Activated naive CD8-positive, alpha-beta T cell treated with anti-CD3 and anti-CD28 coated beads, Interleukin-2, amount 50 U/mL, for 24 hours (primary cell): ENCODE measurements at regions not wholly inside any gene's neighbourhood (a gene's known extent, or its start where the extent isn't known, plus 50 kb on each side); places are given as distances from the start of the nearest gene placed in this dataset.

Source experiments
- ATAC-seq: fragments of 150-1000 bp; cut with Tn5 transposase; one replicate; pipeline ENCODE4 v1.10.0; 2021
- DNase-seq: peaks from one replicate; pipeline ENCODE4 v3.0.0; 2021
- H3K27ac Mint-ChIP-seq: one replicate; pipeline ENCODE4 v1.8.0; 2021; ENCODE audit warnings: mild to moderate bottlenecking, mixed read lengths
- H3K27me3 Mint-ChIP-seq: one replicate; pipeline ENCODE4 v1.8.0; 2021; ENCODE audit warnings: mixed read lengths
- H3K36me3 Mint-ChIP-seq: one replicate; pipeline ENCODE4 v1.8.0; 2021; ENCODE audit warnings: low read depth, mixed read lengths
- H3K4me1 Mint-ChIP-seq: one replicate; pipeline ENCODE4 v1.8.0; 2021; ENCODE audit warnings: mixed read lengths
- H3K4me3 Mint-ChIP-seq: one replicate; pipeline ENCODE4 v1.8.0; 2021; ENCODE audit warnings: mild to moderate bottlenecking, moderate library complexity, mixed read lengths
- H3K9me3 Mint-ChIP-seq: one replicate; pipeline ENCODE4 v1.8.0; 2021; ENCODE audit warnings: mixed read lengths

DNA sequence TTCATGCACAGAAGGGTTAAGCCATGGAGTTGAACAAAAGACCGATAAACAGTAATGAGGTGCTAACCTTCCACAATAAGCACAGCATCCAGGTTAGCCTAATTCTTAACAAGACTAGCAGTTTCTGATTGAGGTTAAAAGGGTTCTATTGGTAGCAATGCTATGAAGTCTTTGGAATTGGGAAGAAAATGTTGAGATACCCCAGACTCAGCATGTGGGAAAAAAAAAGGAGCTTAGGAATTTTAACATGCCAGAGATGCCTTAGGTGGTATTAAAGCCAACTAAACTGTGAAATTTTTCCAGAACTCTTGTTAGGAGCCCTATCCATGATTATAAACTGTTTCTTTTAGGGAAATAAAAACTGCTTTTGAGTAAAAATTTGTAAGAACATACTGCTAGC is 391.7 kb downstream of the GABRG1 start:
- Mint-ChIP-seq H3K9me3 (peaks cover 4% of the 10 kb centered on the region), H3K36me3 (no peaks in the 10 kb centered on the region), H3K27me3 (no peaks in the 10 kb centered on the region), H3K27ac (no peak overlapping the region), H3K4me1 (no peaks in the 10 kb centered on the region), H3K4me3 (no peak overlapping the region)
- no peak for ATAC-seq
- no peak for DNase-seq

DNA sequence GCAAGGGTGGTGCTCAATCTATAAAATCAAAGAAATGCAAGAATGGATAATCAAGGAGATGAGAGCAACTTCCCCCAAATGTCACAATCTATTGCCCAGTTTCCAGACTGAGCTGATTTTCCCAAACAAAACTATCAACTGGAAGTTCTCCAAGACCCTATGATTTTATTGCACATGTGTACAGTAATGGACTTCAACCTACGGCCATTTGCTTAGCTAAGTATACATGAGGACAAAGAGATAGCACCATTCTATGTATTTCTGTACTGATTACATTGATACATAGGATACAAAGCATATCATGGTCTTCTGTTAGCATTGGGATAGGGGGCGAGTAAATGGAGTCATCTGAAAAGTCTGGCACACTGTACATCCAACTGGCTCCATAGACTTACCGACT is 407.8 kb downstream of the GABRG1 start:
- H3K9me3 Mint-ChIP-seq, result peaks cover 7% of the 10 kb centered on the region
- DNase-seq (no peak), ATAC-seq (no peak)
- no peaks in the 10 kb centered on the region for H3K27me3 Mint-ChIP-seq
- H3K36me3 Mint-ChIP-seq, result no peaks in the 10 kb centered on the region
- H3K4me1 Mint-ChIP-seq, result no peaks in the 10 kb centered on the region
- no peak overlapping the region for H3K27ac Mint-ChIP-seq
- H3K4me3 Mint-ChIP-seq, result no peak overlapping the region

DNA sequence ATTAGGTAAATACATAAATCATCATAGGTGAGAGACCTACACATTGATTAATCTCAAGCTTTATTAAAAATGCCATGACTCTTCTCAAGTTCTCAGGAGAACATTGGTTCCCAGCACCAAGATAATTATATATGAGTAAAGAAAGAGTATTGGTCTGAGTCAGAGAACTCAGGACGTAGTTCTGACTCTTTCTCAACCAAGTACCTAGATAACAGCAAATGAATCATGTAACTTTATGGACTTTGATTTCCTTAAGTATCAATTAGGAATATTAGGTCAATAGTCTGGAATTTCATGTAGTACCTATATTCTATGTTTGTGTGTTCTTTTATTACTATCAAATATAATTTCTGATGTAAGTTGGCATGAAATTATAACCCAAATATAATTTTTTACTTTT is 409.9 kb downstream of the GABRG1 start:
- no peak for ATAC-seq
- Mint-ChIP-seq H3K9me3 (peaks cover 4% of the 10 kb centered on the region), H3K27me3 (no peaks in the 10 kb centered on the region), H3K4me3 (no peak overlapping the region), H3K36me3 (no peaks in the 10 kb centered on the region), H3K4me1 (no peaks in the 10 kb centered on the region), H3K27ac (no peak overlapping the region)
- no peak for DNase-seq

DNA sequence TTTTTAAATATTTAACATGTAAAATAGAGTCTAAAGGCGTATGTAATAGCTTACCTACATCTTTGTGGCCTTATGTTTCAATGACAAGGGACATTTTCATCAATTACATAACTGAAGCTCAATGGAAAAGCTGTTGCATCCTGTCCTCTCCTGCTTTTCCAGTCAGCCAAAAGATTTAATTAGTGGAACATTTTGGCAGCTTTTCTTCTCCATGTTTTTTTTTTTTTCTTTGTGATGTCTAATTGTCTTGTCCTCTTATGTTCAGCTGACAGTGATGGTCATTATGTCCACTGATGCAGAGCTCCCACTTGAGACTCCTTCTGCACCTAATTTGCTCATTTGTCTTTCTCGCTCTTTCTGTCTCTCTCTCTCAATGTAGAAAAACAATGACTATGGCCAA is 422.2 kb downstream of the GABRG1 start:
- Mint-ChIP-seq H3K27ac (no peak overlapping the region), H3K4me1 (no peaks in the 10 kb centered on the region), H3K36me3 (no peaks in the 10 kb centered on the region), H3K4me3 (no peak overlapping the region), H3K9me3 (peaks cover 13% of the 10 kb centered on the region), H3K27me3 (no peaks in the 10 kb centered on the region)
- DNase-seq (no peak), ATAC-seq (no peak)

DNA sequence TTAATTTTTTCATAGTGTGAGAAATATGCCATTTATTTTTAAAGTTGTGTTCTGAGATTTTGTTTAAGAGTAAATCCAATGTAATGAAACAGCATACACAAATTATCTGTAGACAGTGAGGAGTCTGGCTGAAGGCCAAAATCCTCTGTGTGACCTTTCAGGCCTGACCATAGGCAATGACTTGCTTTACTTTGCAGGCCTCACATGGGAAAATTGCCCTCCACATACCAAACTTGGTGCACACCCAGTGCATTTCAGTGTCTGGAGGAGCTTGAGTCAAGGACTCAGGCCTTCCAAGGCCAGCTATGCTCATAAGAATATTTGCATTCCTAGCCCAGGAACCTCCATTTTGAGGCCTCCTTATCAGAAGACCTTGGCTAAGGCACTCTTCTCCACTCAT is 430.1 kb downstream of the GABRG1 start:
- Mint-ChIP-seq H3K27me3 (no peaks in the 10 kb centered on the region), H3K4me3 (no peak overlapping the region), H3K36me3 (no peaks in the 10 kb centered on the region), H3K9me3 (peaks cover 12% of the 10 kb centered on the region), H3K27ac (no peak overlapping the region), H3K4me1 (no peaks in the 10 kb centered on the region)
- DNase-seq, result no peak
- ATAC-seq, result no peak

DNA sequence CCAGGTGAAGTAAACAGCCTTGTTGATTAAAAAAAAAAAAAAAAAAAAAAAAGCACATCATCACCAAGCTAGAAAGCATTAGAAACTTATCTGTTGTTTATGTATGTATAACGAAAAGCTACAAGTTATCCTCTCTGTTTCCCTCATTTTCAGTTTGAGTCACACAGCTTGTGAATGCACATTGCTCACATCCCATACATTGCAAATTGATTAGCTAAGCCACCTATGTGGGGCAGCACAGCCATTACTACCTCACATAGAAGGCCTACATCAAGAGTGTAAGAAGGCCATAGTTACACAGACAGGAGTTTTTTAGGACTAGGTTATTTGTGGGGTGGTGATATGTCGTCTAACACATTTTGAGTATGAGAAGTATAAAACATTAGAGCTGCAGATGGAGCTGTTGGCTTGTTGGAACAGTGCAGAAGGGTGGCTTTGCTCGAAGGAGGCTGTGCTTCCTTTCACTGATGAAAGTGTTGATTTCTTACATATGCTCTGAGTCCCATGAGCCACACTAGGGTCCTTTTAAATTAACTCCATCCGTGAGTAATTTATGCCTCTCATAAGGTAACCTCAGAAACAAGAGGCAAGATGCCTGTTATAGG is 431.6 kb downstream of the GABRG1 start:
- Mint-ChIP-seq H3K27ac (no peak overlapping the region), H3K9me3 (peaks cover 12% of the 10 kb centered on the region), H3K27me3 (no peaks in the 10 kb centered on the region), H3K4me1 (no peaks in the 10 kb centered on the region), H3K36me3 (no peaks in the 10 kb centered on the region), H3K4me3 (no peak overlapping the region)
- DNase-seq (no peak), ATAC-seq (no peak)

DNA sequence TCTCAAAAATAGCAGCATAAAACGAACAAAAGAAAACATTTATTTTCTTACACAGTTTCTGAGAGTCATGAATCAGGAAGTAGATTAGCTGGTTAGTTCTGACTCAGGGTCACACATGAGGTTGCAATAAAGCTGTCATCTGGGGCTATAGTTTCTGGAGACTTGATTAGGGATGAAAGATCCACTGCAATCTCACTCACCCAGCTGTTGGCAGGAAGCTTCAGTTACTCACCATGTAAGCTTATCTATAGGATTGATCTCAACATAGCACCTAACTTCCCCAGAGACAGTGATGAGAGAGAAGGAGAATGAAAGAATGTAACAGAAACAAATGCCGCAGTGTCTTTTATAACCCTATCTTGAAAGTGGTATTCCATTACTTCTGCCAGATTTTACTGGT is 435.5 kb downstream of the GABRG1 start:
- H3K27me3 Mint-ChIP-seq, result no peaks in the 10 kb centered on the region
- DNase-seq (no peak), ATAC-seq (no peak)
- peaks cover 16% of the 10 kb centered on the region for H3K9me3 Mint-ChIP-seq
- H3K27ac Mint-ChIP-seq, result no peak overlapping the region
- H3K36me3 Mint-ChIP-seq, result no peaks in the 10 kb centered on the region
- H3K4me1 Mint-ChIP-seq, result no peaks in the 10 kb centered on the region
- H3K4me3 Mint-ChIP-seq, result no peak overlapping the region

DNA sequence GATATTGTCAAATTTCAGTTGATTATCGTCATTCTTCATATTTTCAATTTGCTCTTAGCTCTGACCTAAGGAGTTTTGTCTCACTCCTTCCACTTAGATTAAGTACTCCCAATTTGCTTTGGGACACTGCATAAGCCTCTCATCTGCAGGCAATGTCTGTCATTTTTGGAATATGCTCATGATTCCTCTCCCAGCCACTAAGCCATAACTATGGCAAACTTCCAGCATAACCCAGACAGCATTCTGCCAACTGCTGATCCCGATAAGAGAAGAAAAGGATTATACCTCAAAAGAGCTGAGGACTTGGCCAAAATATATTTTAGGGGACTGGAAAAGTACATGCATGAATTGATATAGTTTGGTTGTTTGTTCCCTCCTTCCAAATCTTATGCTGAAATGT is 444.4 kb downstream of the GABRG1 start:
- no peaks in the 10 kb centered on the region for H3K4me1 Mint-ChIP-seq
- H3K27me3 Mint-ChIP-seq, result no peaks in the 10 kb centered on the region
- no peak for DNase-seq
- no peak overlapping the region for H3K4me3 Mint-ChIP-seq
- peaks cover 11% of the 10 kb centered on the region for H3K9me3 Mint-ChIP-seq
- H3K36me3 Mint-ChIP-seq, result no peaks in the 10 kb centered on the region
- no peak for ATAC-seq
- no peak overlapping the region for H3K27ac Mint-ChIP-seq

DNA sequence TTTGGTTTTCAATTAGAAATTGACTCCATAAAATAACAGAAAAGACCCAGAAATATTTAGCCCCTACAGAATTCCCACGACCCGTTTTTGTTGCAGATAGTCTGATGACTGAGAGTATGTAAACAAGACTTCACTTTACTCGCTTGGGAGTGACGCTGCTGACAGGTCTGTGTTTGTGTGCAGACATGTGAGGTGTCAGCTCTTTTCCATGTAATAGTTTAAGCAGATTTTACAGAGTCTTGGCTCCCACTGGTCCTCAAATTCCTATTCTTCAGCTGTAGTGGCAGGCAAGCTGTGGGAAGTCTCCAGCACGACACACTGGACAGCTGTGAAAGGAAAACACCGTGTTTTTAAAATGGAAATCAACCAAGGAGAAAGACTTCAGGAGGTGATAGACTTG is 455.7 kb downstream of the GABRG1 start:
- ATAC-seq, result no peak
- Mint-ChIP-seq H3K27me3 (no peaks in the 10 kb centered on the region), H3K27ac (no peak overlapping the region), H3K36me3 (no peaks in the 10 kb centered on the region), H3K4me3 (no peak overlapping the region), H3K4me1 (no peaks in the 10 kb centered on the region), H3K9me3 (peaks cover 4% of the 10 kb centered on the region)
- no peak for DNase-seq

DNA sequence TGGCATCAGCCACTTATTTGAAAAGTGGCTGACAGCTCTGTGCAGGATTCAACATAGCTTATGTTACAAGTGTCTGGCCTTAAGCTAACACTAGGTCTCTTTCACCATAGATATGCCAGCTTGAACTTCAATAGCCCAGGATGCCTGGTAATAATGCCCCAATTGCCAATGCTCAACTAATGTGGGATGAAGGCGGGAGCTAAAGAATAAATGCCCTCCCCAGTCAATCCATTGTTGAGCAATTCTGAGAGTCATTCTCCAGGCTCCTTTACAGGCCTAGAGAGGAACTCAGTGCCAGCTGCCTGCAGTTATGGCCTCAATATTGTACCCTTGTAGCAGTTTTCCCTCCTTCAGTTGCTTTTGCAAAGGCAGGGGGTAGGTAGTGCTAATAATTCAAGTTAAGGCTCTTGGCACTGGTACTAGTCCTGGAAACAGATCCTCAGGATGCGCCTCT is 460.2 kb downstream of the GABRG1 start:
- no peaks in the 10 kb centered on the region for H3K4me1 Mint-ChIP-seq
- H3K27me3 Mint-ChIP-seq, result no peaks in the 10 kb centered on the region
- no peak overlapping the region for H3K27ac Mint-ChIP-seq
- ATAC-seq (no peak), DNase-seq (no peak)
- H3K9me3 Mint-ChIP-seq, result peaks cover 4% of the 10 kb centered on the region
- no peak overlapping the region for H3K4me3 Mint-ChIP-seq
- H3K36me3 Mint-ChIP-seq, result no peaks in the 10 kb centered on the region

DNA sequence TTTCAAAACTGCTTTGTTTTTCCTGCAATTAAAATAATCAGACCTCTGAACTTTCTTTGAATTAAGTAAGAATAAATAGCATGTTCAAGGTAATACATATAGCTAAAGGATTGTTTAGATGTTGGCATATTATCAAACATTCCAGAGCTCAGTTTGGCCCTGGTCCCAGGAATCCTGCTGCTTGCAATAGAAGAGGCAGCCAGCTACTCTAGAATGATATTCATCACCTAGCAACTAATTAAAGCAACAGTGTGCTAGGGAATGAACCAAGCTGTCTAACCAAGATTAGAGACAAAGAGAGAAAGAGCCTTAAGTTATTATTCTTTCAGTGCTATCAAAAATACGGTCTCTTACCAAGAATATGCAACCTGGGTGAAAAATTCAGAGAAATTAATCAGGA is 460.9 kb downstream of the GABRG1 start:
- H3K27ac Mint-ChIP-seq, result no peak overlapping the region
- H3K36me3 Mint-ChIP-seq, result no peaks in the 10 kb centered on the region
- H3K4me1 Mint-ChIP-seq, result no peaks in the 10 kb centered on the region
- ATAC-seq (no peak), DNase-seq (no peak)
- no peak overlapping the region for H3K4me3 Mint-ChIP-seq
- peaks cover 4% of the 10 kb centered on the region for H3K9me3 Mint-ChIP-seq
- no peaks in the 10 kb centered on the region for H3K27me3 Mint-ChIP-seq

DNA sequence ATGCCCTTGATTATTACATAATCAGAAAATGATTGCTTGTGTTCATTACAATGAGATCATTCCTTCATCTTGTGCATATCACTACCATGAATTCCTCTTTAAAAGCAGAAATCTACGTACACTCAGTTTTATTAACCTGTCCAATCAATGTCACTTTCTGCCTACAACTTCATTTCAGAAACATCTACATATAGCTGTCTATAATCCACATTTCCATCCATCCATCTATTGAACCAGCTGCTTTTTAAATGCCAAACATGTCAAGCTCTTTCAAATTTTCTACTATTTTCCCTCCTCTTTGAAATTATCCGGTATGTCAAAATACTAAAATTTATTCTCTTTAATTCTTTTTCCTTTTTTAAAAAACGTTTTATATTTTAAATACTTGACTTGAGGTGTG is 462.0 kb downstream of the GABRG1 start:
- H3K27ac Mint-ChIP-seq, result no peak overlapping the region
- no peaks in the 10 kb centered on the region for H3K27me3 Mint-ChIP-seq
- H3K9me3 Mint-ChIP-seq, result peaks cover 3% of the 10 kb centered on the region
- ATAC-seq (no peak), DNase-seq (no peak)
- no peaks in the 10 kb centered on the region for H3K36me3 Mint-ChIP-seq
- no peak overlapping the region for H3K4me3 Mint-ChIP-seq
- no peaks in the 10 kb centered on the region for H3K4me1 Mint-ChIP-seq

DNA sequence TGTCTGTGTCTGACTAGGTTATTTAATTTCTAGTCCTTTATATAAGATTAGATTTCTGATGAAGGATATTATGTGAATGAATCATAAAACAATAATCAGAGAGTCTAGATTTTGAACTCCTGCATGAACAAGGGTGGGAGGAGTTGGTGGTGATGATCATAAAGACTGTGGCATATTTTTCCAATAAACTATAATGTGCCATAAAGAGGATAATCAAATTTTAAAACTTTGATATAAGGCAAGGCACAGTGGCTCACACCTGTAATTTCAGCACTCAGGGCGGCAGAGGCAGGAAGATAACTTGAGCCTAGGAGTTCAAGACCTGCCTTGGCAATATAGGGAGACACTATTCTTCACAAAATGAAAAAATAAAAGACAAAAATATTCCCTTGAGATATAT is 473.3 kb downstream of the GABRG1 start:
- no peaks in the 10 kb centered on the region for H3K4me1 Mint-ChIP-seq
- peaks cover 7% of the 10 kb centered on the region for H3K9me3 Mint-ChIP-seq
- DNase-seq, result no peak
- no peak for ATAC-seq
- no peaks in the 10 kb centered on the region for H3K27me3 Mint-ChIP-seq
- no peak overlapping the region for H3K27ac Mint-ChIP-seq
- H3K36me3 Mint-ChIP-seq, result no peaks in the 10 kb centered on the region
- H3K4me3 Mint-ChIP-seq, result no peak overlapping the region

DNA sequence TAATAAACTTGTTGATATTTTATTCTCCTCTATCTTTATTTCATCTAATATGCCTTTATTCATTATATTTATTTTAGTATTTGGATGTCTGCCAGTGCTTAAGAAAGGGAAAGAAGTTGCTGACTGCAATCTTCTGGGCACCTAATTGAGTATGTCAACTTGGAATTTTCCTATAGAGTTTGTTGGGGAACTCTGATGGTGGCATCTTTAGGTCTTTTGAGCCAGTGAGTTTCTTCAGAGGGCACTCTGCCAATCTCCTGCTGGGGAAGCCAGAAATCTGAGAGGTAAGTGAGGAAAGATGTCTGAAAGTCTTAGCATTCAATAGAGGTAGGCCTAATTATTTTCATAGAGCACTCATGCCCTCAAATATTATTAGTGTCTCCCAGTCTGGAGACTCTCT is 475.0 kb downstream of the GABRG1 start:
- DNase-seq (no peak), ATAC-seq (no peak)
- Mint-ChIP-seq H3K9me3 (peaks cover 7% of the 10 kb centered on the region), H3K27me3 (no peaks in the 10 kb centered on the region), H3K4me1 (no peaks in the 10 kb centered on the region), H3K36me3 (no peaks in the 10 kb centered on the region), H3K27ac (no peak overlapping the region), H3K4me3 (no peak overlapping the region)

DNA sequence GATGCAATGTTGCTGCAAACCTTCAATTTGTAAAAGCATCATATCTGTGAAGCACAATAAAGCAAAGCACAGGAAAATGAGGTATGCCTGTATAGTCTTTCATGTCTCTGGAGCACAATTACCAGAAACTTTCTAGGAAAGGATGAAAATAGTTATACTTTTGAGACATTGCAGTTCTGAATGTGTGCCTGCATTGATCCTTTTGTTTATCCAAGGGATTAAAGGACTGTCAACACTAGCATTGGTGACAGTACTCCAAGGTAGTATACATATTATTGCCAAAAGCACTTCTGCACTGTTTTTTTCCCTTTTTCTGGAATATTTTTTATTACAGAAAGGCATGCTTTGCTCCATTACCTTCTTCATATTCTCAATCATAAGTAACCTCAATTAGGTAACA is 476.0 kb downstream of the GABRG1 start:
- DNase-seq (no peak), ATAC-seq (no peak)
- H3K27me3 Mint-ChIP-seq, result no peaks in the 10 kb centered on the region
- no peak overlapping the region for H3K4me3 Mint-ChIP-seq
- H3K27ac Mint-ChIP-seq, result no peak overlapping the region
- no peaks in the 10 kb centered on the region for H3K4me1 Mint-ChIP-seq
- peaks cover 7% of the 10 kb centered on the region for H3K9me3 Mint-ChIP-seq
- no peaks in the 10 kb centered on the region for H3K36me3 Mint-ChIP-seq

DNA sequence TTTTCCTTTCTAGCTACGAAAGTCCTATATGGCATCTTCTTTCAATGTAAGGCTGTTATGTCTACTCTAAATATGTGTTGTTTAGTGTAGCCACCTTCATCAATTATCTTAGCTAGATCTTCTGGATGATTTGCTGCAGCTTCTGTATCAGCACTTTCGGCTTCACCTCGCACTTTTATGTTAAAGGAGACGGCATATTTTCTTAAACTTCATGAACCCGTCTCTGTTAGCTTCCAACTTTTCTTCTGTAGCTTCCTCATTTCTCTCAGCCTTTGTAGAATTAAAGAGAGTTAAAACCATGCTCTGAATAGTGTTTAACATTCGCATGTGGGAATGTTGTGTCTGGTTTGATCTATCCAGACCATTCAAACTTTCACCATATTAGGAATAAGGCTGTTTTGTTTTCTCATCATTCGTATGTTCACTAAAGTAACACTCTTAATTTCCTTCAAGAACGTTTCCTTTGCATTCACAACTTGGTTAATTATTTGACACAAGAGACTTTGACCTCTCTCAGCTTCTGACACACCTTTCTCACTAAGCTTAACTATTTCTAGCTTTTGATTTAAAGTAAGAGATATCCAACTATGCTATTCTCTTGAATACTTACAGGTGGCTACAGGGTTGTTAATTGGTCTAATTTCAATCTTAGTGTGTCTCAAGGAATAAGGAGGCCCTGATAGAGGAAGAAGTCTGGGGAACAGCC is 476.8 kb downstream of the GABRG1 start:
- ATAC-seq (no peak), DNase-seq (no peak)
- no peaks in the 10 kb centered on the region for H3K36me3 Mint-ChIP-seq
- H3K4me1 Mint-ChIP-seq, result no peaks in the 10 kb centered on the region
- H3K27ac Mint-ChIP-seq, result no peak overlapping the region
- H3K27me3 Mint-ChIP-seq, result no peaks in the 10 kb centered on the region
- no peak overlapping the region for H3K4me3 Mint-ChIP-seq
- H3K9me3 Mint-ChIP-seq, result peaks cover 7% of the 10 kb centered on the region
